Naive thymus-derived CD4-positive, alpha-beta T cell (primary cell): ENCODE measurements at regions not wholly inside any gene's neighbourhood (a gene's known extent, or its start where the extent isn't known, plus 50 kb on each side); places are given as distances from the start of the nearest gene placed in this dataset.

Source experiments
- ATAC-seq: fragments of 150-1000 bp; cut with Tn5 transposase; 2 replicates; pipeline ENCODE4 v1.10.0; 2021; ENCODE audit warnings: mild to moderate bottlenecking, moderate library complexity
- CTCF ChIA-PET: fragments of 350-600 bp; sonication (Branson Sonifier 250); formaldehyde crosslinking; loops from one replicate; lab custom pipeline; 2021; ENCODE audit warnings: antibody characterized with exemption; lab: Charles Lee
- POLR2A ChIA-PET: fragments of 350-600 bp; sonication (Branson Sonifier 250); formaldehyde crosslinking; loops from one replicate; lab custom pipeline; 2021; ENCODE audit warnings: antibody characterized with exemption, inconsistent platforms; lab: Charles Lee
- DNase-seq, 9 donors: peaks; one replicate each; pipeline versions ENCODE4 v3.0.0 to v3.0.0-alpha.2; 2020 to 2022; ENCODE audit warnings: mixed read lengths in 1 of 9
- H3K27ac ChIP-seq: one replicate; pipeline ENCODE4 v1.7.0; 2013; ENCODE audit warnings: mild to moderate bottlenecking, low read depth, low read length, moderate library complexity
- H3K27me3 ChIP-seq, 2 donors: one replicate each; pipeline ENCODE4 v1.7.0; 2013; ENCODE audit warnings: low read length in 2 of 2, mild to moderate bottlenecking in 2 of 2, moderate library complexity in 2 of 2; ENCODE audit not compliant: control insufficient read depth in 2 of 2, insufficient read depth in 2 of 2
- H3K36me3 ChIP-seq, 3 experiments: 1 replicate in 2 of 3; 2 replicates in 1 of 3; pipeline ENCODE4 v1.7.0; 2013; ENCODE audit warnings: low read length in 3 of 3, mild to moderate bottlenecking in 3 of 3, moderate library complexity in 1 of 3; ENCODE audit not compliant: insufficient read depth in 3 of 3, control insufficient read depth in 2 of 3
- H3K4me1 ChIP-seq, 2 donors: one replicate each; pipeline ENCODE4 v1.7.0; 2013; ENCODE audit warnings: low read length in 2 of 2, mild to moderate bottlenecking in 2 of 2, moderate library complexity in 1 of 2; ENCODE audit not compliant: control insufficient read depth in 2 of 2, insufficient read depth in 2 of 2
- H3K4me3 ChIP-seq: 2 replicates; pipeline ENCODE4 v1.7.0; 2013; ENCODE audit warnings: mild to moderate bottlenecking, low read length
- H3K9me3 ChIP-seq, 3 experiments: 1 replicate in 2 of 3; 2 replicates in 1 of 3; pipeline ENCODE4 v1.7.0; 2013; ENCODE audit warnings: low read length in 3 of 3; ENCODE audit not compliant: control insufficient read depth in 2 of 3
- H3K27ac Mint-ChIP-seq, 9 donors: one replicate each; pipeline ENCODE4 v1.8.0; 2020 to 2022; ENCODE audit warnings: mixed read lengths in 9 of 9, mild to moderate bottlenecking in 8 of 9, moderate library complexity in 5 of 9, inconsistent platforms in 2 of 9
- H3K27me3 Mint-ChIP-seq, 5 donors: one replicate each; pipeline ENCODE4 v1.8.0; 2021 to 2022; ENCODE audit warnings: mixed read lengths in 5 of 5, mild to moderate bottlenecking in 1 of 5
- H3K36me3 Mint-ChIP-seq, 5 donors: one replicate each; pipeline ENCODE4 v1.8.0; 2020 to 2022; ENCODE audit warnings: mixed read lengths in 5 of 5, mild to moderate bottlenecking in 3 of 5, inconsistent platforms in 1 of 5
- H3K4me1 Mint-ChIP-seq, 7 donors: one replicate each; pipeline ENCODE4 v1.8.0; 2020 to 2022; ENCODE audit warnings: mixed read lengths in 7 of 7, mild to moderate bottlenecking in 3 of 7, inconsistent platforms in 1 of 7
- H3K4me3 Mint-ChIP-seq, 10 donors: one replicate each; pipeline ENCODE4 v1.8.0; 2020 to 2022; ENCODE audit warnings: mild to moderate bottlenecking in 10 of 10, mixed read lengths in 10 of 10, moderate library complexity in 6 of 10, inconsistent platforms in 2 of 10
- H3K9me3 Mint-ChIP-seq, 11 donors: one replicate each; pipeline ENCODE4 v1.8.0; 2020 to 2022; ENCODE audit warnings: mixed read lengths in 11 of 11, mild to moderate bottlenecking in 4 of 11, inconsistent platforms in 1 of 11, moderate library complexity in 1 of 11
- intact Hi-C, 2 donors: fragments of 100-400 bp; cut with micrococcal nuclease; formaldehyde crosslinking; loops; one replicate each; pipeline ENCODE4 v1.15.1; 2023

GRCh38 chr14:87434011-87434410, 559.0 kb downstream of the GALC start:
- Mint-ChIP-seq H3K9me3 (peaks cover 0 to 24% (median 5%) of the 10 kb centered on the region in 11 donors), H3K27ac (no peak overlapping the region), H3K4me3 (no peak overlapping the region), H3K36me3 (no peaks in the 10 kb centered on the region), H3K27me3 (no peaks in the 10 kb centered on the region), H3K4me1 (no peaks in the 10 kb centered on the region)
- Histone ChIP-seq H3K4me1 (no peaks in the 10 kb centered on the region), H3K9me3 (no peaks in the 10 kb centered on the region), H3K27ac (no peak overlapping the region), H3K36me3 (no peaks in the 10 kb centered on the region), H3K27me3 (no peaks in the 10 kb centered on the region), H3K4me3 (no peak overlapping the region)
- intact Hi-C loops, result no loop called here
- ATAC-seq (no peak), DNase-seq (no peak)
- ChIA-PET POLR2A (no interaction called here), CTCF (no interaction called here)

GRCh38 chr14:87432698-87433097, 560.3 kb downstream of the GALC start:
- H3K9me3 Mint-ChIP-seq, result peaks cover 0 to 24% (median 6%) of the 10 kb centered on the region in 11 donors
- Histone ChIP-seq H3K4me3 (no peak overlapping the region), H3K4me1 (no peaks in the 10 kb centered on the region), H3K36me3 (no peaks in the 10 kb centered on the region), H3K9me3 (no peaks in the 10 kb centered on the region), H3K27me3 (no peaks in the 10 kb centered on the region), H3K27ac (no peak overlapping the region)
- ChIA-PET POLR2A (no interaction called here), CTCF (no interaction called here)
- no peaks in the 10 kb centered on the region for H3K4me1 Mint-ChIP-seq
- no peaks in the 10 kb centered on the region for H3K27me3 Mint-ChIP-seq
- intact Hi-C loops, result no loop called here
- DNase-seq (no peak), ATAC-seq (no peak)
- H3K27ac Mint-ChIP-seq, result no peak overlapping the region
- H3K4me3 Mint-ChIP-seq, result no peak overlapping the region
- H3K36me3 Mint-ChIP-seq, result no peaks in the 10 kb centered on the region

GRCh38 chr14:87430810-87431209, 562.2 kb downstream of the GALC start:
- H3K27me3 Mint-ChIP-seq, result no peaks in the 10 kb centered on the region
- no peak overlapping the region for H3K4me3 Mint-ChIP-seq
- Histone ChIP-seq H3K4me3 (no peak overlapping the region), H3K27ac (no peak overlapping the region), H3K27me3 (no peaks in the 10 kb centered on the region), H3K36me3 (no peaks in the 10 kb centered on the region), H3K4me1 (no peaks in the 10 kb centered on the region), H3K9me3 (no peaks in the 10 kb centered on the region)
- no peak overlapping the region for H3K27ac Mint-ChIP-seq
- ATAC-seq (no peak), DNase-seq (no peak)
- ChIA-PET CTCF (no interaction called here), POLR2A (no interaction called here)
- H3K36me3 Mint-ChIP-seq, result peaks cover 0 to 4% (median 0%) of the 10 kb centered on the region in 5 donors
- intact Hi-C loops, result no loop called here
- H3K4me1 Mint-ChIP-seq, result no peaks in the 10 kb centered on the region
- peaks cover 0 to 21% (median 6%) of the 10 kb centered on the region in 11 donors for H3K9me3 Mint-ChIP-seq

- H3K36me3 ChIP-seq, result no peaks in the 10 kb centered on the region
- no peak overlapping the region for H3K4me3 Mint-ChIP-seq
- H3K27ac Mint-ChIP-seq, result no peak overlapping the region
- intact Hi-C loops, result no loop called here
- ChIA-PET POLR2A (no interaction called here), CTCF (no interaction called here)
- H3K4me1 ChIP-seq, result no peaks in the 10 kb centered on the region
- DNase-seq, result no peak
- ATAC-seq, result no peak
- no peak overlapping the region for H3K27ac ChIP-seq
- H3K4me1 Mint-ChIP-seq, result no peaks in the 10 kb centered on the region
- H3K9me3 Mint-ChIP-seq, result peaks cover 0 to 24% (median 6%) of the 10 kb centered on the region in 11 donors
- H3K36me3 Mint-ChIP-seq, result peaks cover 0 to 4% (median 0%) of the 10 kb centered on the region in 5 donors
- no peaks in the 10 kb centered on the region for H3K9me3 ChIP-seq
- no peak overlapping the region for H3K4me3 ChIP-seq
- no peaks in the 10 kb centered on the region for H3K27me3 ChIP-seq
- no peaks in the 10 kb centered on the region for H3K27me3 Mint-ChIP-seq
Observed at GRCh38 chr14:87430214-87430613, 562.8 kb downstream of the GALC start.

GRCh38 chr14:87419925-87420324, 573.1 kb downstream of the GALC start:
- no peaks in the 10 kb centered on the region for H3K36me3 ChIP-seq
- peaks cover 0 to 18% (median 11%) of the 10 kb centered on the region in 11 donors for H3K9me3 Mint-ChIP-seq
- ChIA-PET CTCF (no interaction called here), POLR2A (no interaction called here)
- H3K27me3 Mint-ChIP-seq, result no peaks in the 10 kb centered on the region
- DNase-seq (no peak), ATAC-seq (no peak)
- H3K4me3 Mint-ChIP-seq, result no peak overlapping the region
- H3K4me1 ChIP-seq, result no peaks in the 10 kb centered on the region
- H3K27me3 ChIP-seq, result no peaks in the 10 kb centered on the region
- no peak overlapping the region for H3K27ac Mint-ChIP-seq
- intact Hi-C loops, result no loop called here
- no peaks in the 10 kb centered on the region for H3K4me1 Mint-ChIP-seq
- no peaks in the 10 kb centered on the region for H3K9me3 ChIP-seq
- no peaks in the 10 kb centered on the region for H3K36me3 Mint-ChIP-seq
- H3K4me3 ChIP-seq, result no peak overlapping the region
- no peak overlapping the region for H3K27ac ChIP-seq

- Histone ChIP-seq H3K36me3 (no peaks in the 10 kb centered on the region), H3K27me3 (no peaks in the 10 kb centered on the region), H3K4me3 (no peak overlapping the region), H3K9me3 (no peaks in the 10 kb centered on the region), H3K4me1 (no peaks in the 10 kb centered on the region), H3K27ac (no peak overlapping the region)
- Mint-ChIP-seq H3K27ac (no peak overlapping the region), H3K36me3 (no peaks in the 10 kb centered on the region), H3K27me3 (no peaks in the 10 kb centered on the region), H3K9me3 (peaks cover 0 to 11% (median 4%) of the 10 kb centered on the region in 11 donors), H3K4me1 (no peaks in the 10 kb centered on the region), H3K4me3 (no peak overlapping the region)
- DNase-seq (no peak), ATAC-seq (no peak)
- ChIA-PET POLR2A (no interaction called here), CTCF (no interaction called here)
- intact Hi-C loops, result no loop called here
Observed at GRCh38 chr14:87411370-87411769, 581.6 kb downstream of the GALC start.

- Histone ChIP-seq H3K27me3 (no peaks in the 10 kb centered on the region), H3K36me3 (no peaks in the 10 kb centered on the region), H3K27ac (no peak overlapping the region), H3K4me1 (no peaks in the 10 kb centered on the region), H3K4me3 (no peak overlapping the region), H3K9me3 (no peaks in the 10 kb centered on the region)
- intact Hi-C loops, result no loop called here
- CTCF ChIA-PET, result no interaction called here
- DNase-seq, result no peak
- Mint-ChIP-seq H3K36me3 (no peaks in the 10 kb centered on the region), H3K4me1 (no peaks in the 10 kb centered on the region), H3K9me3 (peaks cover 0 to 11% (median 4%) of the 10 kb centered on the region in 11 donors), H3K4me3 (no peak overlapping the region), H3K27me3 (no peaks in the 10 kb centered on the region), H3K27ac (no peak overlapping the region)
- no peak for ATAC-seq
- POLR2A ChIA-PET, result no interaction called here
Observed at GRCh38 chr14:87409393-87409792, 583.6 kb downstream of the GALC start.
